ENCODE measurements at regions not wholly inside any gene's neighbourhood (a gene's known extent, or its start where the extent isn't known, plus 50 kb on each side); places are given as distances from the start of the nearest gene placed in this dataset.

- Mint-ChIP-seq H3K27me3 (ENCODE audit: low read depth) (no peaks in the 10 kb centered on the region), H3K27ac (no peak overlapping the region), H3K9me3 (peaks cover 14% of the 10 kb centered on the region), H3K4me3 (no peak overlapping the region), H3K4me1 (no peaks in the 10 kb centered on the region), H3K36me3 (no peaks in the 10 kb centered on the region)
- no peak for DNase-seq (ENCODE audit: low spot score)
- POLR2A ChIA-PET: no interaction called here
- CTCF ChIA-PET: no interaction called here
- ATAC-seq: no peak
- TF ChIP-seq USF2 (CRISPR knock-in tag; IDR thresholded peaks at IDR 0.05): no peak
- TF ChIP-seq RELA (CRISPR knock-in tag; IDR thresholded peaks at IDR 0.05; ENCODE audit: borderline replicate concordance): no peak
- no peak for TF ChIP-seq ELF4 (CRISPR knock-in tag; IDR thresholded peaks at IDR 0.05; ENCODE audit: low read depth)
- no peak for TF ChIP-seq FOXK1 (CRISPR knock-in tag; IDR thresholded peaks at IDR 0.05)
- no peak for TF ChIP-seq JUN (CRISPR knock-in tag; IDR thresholded peaks at IDR 0.05)
- no peak for TF ChIP-seq OVOL2 (CRISPR knock-in tag; IDR thresholded peaks at IDR 0.05; ENCODE audit: borderline replicate concordance)
- no peak for TF ChIP-seq SOX15 (CRISPR knock-in tag; IDR thresholded peaks at IDR 0.05)
- no peak for TF ChIP-seq MXD4 (CRISPR knock-in tag; IDR thresholded peaks at IDR 0.05; ENCODE audit: borderline replicate concordance)
- TF ChIP-seq NFE2L1 (CRISPR knock-in tag; IDR thresholded peaks at IDR 0.05): no peak
- TF ChIP-seq ZBTB43 (CRISPR knock-in tag; IDR thresholded peaks at IDR 0.05): no peak
- TF ChIP-seq CBFB (CRISPR knock-in tag; IDR thresholded peaks at IDR 0.05; ENCODE audit: low read depth): no peak
- no peak for TF ChIP-seq JAZF1 (CRISPR knock-in tag; IDR thresholded peaks at IDR 0.05)
- TF ChIP-seq ESRRA (CRISPR knock-in tag; IDR thresholded peaks at IDR 0.05; ENCODE audit: borderline replicate concordance): no peak
- TF ChIP-seq NR2C2 (CRISPR knock-in tag; IDR thresholded peaks at IDR 0.05): no peak
- no peak for TF ChIP-seq SMAD4 (CRISPR knock-in tag; IDR thresholded peaks at IDR 0.05)
- TF ChIP-seq ATF3 (CRISPR knock-in tag; conservative IDR thresholded peaks at IDR 0.05): no peak
- no peak for TF ChIP-seq CDX4 (CRISPR knock-in tag; IDR thresholded peaks at IDR 0.05; ENCODE audit: borderline replicate concordance)
- TF ChIP-seq RORB (CRISPR knock-in tag; IDR thresholded peaks at IDR 0.05): no peak
- no peak for TF ChIP-seq GTF2I (CRISPR knock-in tag; conservative IDR thresholded peaks at IDR 0.05)
- no peak for TF ChIP-seq PRDM15 (CRISPR knock-in tag; IDR thresholded peaks at IDR 0.05)
These were observed 61.3 kb upstream of the FOXQ1 start for GRCh38 chr6:1250489-1251197.

- POLR2A ChIA-PET: no interaction called here
- Mint-ChIP-seq H3K4me3 (no peak overlapping the region), H3K9me3 (peaks cover 14% of the 10 kb centered on the region), H3K4me1 (peaks cover 5% of the 10 kb centered on the region; the same call in 1 of the 2 replicates), H3K36me3 (no peaks in the 10 kb centered on the region), H3K27ac (no peak overlapping the region), H3K27me3 (ENCODE audit: low read depth) (no peaks in the 10 kb centered on the region)
- ATAC-seq: no peak
- CTCF ChIA-PET: no interaction called here
- no peak for DNase-seq (ENCODE audit: low spot score)
- TF ChIP-seq ZNF281 (CRISPR knock-in tag; IDR thresholded peaks at IDR 0.05) (no peak), NFYB (CRISPR knock-in tag; conservative IDR thresholded peaks at IDR 0.05; ENCODE audit: low read depth) (no peak), ZSCAN18 (CRISPR knock-in tag; IDR thresholded peaks at IDR 0.05) (no peak), IRF1 (CRISPR knock-in tag; IDR thresholded peaks at IDR 0.05) (no peak), ZNF396 (CRISPR knock-in tag; IDR thresholded peaks at IDR 0.05; ENCODE audit: borderline replicate concordance) (no peak)
These were observed 64.0 kb upstream of the FOXQ1 start for GRCh38 chr6:1247894-1248293.
